Myocyte (in vitro differentiated cells): ENCODE measurements at regions not wholly inside any gene's neighbourhood (a gene's known extent, or its start where the extent isn't known, plus 50 kb on each side); places are given as distances from the start of the nearest gene placed in this dataset.
"Not testable (repeated sequence)": the region's sequence is repeated elsewhere in the genome, so short reads cannot be mapped to it uniquely, and the experiment has no call there.

Experiments
- DNase-seq: peaks from one replicate; pipeline ENCODE4 v3.0.0-alpha.2; 2012; ENCODE audit warnings: low read depth

DNA sequence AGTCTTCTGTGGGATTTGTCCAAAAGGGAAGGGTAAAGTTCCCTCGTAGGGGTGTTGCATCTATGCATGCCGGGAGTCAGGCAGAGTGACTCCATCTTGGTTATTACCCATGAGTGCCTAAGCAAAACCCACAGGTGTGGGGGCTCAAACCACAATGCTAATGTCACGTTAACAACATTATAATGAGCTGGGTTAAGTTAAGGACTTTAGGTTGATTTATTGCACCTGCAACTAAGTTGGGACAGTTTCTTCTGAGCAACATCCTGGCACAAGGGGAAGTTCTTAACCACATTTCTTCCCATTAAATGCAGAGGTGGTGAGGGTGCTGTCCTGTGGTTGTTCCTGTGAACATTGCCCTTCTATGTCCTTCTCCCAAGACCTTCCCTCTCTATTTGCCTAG lies 1596.8 kb upstream of the SLC39A10 start:
- DNase-seq, result no peak

DNA sequence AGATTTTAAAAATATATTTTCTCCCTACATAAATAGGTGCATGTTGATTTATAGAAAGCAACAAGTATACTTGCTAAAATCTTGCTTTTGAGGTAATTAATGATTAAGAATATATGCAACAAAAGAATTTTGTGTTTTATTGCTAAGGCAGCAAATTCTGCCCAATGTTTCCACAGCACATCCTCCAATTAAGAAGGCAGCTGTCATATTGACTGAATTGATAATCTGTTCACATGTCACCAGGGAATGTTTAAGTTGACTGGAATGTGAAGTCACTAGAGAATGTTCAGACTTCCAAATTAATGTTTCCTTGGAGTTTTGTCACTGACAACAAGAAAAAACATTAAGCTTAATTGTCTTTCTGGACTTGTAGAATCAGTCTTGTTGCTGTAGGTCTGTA lies 1602.7 kb upstream of the SLC39A10 start:
- no peak for DNase-seq

GRCh38 chr2:194044321-194044720 lies 1612.7 kb upstream of the SLC39A10 start:
- no peak for DNase-seq

DNA sequence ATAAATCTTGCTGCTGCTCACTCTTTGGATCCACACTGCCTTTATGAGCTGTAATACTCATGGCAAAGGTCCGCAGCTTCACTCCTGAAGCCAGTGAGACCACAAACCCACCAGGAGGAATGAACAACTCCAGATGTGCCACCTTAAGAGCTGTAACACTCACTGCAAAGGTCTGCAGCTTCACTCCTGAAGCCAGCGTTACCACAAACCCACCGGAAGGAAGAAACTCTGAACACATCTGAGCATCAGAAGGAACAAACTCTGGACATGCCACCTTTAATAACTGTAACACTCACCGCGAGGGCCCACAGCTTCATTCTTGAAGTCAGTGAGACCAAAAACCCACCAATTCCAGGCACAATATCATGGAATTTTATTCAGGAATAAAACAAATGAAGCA lies 1635.9 kb upstream of the SLC39A10 start:
- DNase-seq, result not testable (repeated sequence)

DNA sequence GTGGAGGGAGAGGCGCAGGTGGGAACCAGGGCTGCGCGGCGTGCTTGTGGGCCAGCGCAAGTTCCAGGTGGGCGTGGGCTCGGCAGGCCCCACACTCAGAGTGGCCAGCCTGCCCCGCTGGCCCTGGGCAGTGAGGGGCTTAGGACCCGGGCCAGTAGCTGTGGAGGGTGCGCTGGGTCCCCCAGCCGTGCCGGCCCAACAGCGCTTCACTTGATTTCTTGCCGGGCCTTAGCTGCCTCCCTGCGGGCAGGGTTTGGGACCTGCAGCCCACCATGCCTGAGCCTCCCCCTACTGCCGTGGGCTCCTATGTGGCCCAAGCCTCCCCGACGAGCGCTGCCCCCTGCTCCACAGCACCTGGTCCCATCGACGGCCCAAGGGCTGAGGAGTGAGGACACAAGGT lies 1636.9 kb upstream of the SLC39A10 start:
- DNase-seq, result no peak

GRCh38 chr2:194015751-194016150 lies 1641.3 kb upstream of the SLC39A10 start:
- no peak for DNase-seq

GRCh38 chr2:194014639-194015038 lies 1642.4 kb upstream of the SLC39A10 start:
- DNase-seq, result no peak

GRCh38 chr2:194004590-194005206 lies 1652.3 kb upstream of the SLC39A10 start:
- DNase-seq, result no peak

- DNase-seq, result no peak
These were observed 1653.1 kb upstream of the SLC39A10 start for GRCh38 chr2:194003911-194004310.

DNA sequence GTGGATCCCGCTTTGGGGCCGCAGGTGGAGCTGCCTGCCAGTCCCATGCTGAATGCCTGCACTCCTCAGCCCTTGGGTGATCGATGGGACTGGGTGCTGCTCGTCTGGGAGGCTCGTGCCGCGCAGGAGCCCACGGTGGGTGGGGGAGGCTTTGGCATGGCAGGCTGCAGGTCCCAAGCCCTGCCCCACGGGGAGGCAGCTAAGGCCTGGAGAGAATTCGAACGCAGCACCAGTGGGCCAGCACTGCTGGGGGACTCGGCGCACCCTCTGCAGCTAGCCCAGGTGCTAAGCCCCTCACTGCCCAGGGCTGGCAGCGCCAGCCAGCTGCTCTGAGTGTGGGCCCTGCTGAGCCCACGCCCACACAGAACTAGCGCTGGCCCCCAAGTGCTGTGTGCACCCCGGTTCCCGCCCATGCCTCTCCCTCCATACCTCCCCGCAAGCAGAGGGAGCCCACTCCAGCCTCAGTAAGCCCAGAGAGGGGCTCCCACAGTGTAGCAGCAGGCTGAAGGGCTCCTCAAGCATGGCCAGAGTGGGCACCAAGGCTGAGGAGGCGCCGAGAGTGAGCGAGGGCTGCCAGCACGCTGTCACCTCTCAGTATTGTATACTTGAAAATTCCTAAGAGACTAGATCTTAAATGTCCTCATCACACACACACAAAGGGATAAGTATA lies 1654.2 kb upstream of the SLC39A10 start:
- DNase-seq, result no peak

- DNase-seq, result no peak
These were observed 1666.2 kb upstream of the SLC39A10 start for GRCh38 chr2:193990868-193991267.

DNA sequence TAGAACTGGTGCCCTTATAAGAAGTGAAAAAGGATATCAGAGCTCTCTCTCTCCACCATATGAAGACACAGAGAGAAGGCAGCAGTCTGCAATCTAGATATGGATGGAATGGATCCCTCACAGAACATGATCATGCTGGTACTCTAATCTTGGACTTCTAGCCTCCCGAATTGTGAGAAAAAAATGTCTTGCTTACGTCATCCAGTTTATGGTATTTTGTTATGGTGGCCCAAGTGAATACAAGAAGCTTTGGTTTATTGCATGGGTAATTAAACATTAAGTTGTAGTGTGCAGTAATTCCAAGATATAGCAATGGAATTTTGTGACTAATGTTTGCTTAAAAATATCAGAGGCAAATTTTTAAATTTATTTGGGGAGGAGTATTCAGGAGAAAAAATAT lies 1667.4 kb upstream of the SLC39A10 start:
- DNase-seq, result no peak

GRCh38 chr2:193988784-193989183 lies 1668.2 kb upstream of the SLC39A10 start:
- no peak for DNase-seq

- DNase-seq, result no peak
These were observed 1671.8 kb upstream of the SLC39A10 start for GRCh38 chr2:193985272-193985671.

- no peak for DNase-seq
These were observed 1676.4 kb upstream of the SLC39A10 start for GRCh38 chr2:193980599-193980998.

- DNase-seq, result no peak
These were observed 1683.2 kb upstream of the SLC39A10 start for GRCh38 chr2:193973781-193974180.

DNA sequence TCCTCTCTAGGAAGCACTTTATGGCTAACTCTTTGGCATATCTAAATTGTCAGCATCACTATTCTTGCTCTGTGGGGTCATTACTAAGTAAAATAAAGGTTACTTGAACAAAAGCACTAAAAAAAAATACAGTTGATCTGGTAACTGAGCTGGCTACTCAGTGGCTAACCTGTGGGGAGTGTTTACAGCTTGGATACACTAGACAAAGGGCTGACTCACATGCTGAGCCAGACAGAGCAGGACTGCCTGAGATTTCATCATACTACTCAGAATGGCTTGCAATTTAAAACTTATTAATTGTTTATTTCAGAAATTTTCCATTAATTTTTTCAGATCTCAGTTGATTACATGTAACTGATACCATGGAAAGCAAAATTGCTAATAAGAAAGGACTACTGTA lies 1690.4 kb upstream of the SLC39A10 start:
- DNase-seq, result peak; percentile 70

DNA sequence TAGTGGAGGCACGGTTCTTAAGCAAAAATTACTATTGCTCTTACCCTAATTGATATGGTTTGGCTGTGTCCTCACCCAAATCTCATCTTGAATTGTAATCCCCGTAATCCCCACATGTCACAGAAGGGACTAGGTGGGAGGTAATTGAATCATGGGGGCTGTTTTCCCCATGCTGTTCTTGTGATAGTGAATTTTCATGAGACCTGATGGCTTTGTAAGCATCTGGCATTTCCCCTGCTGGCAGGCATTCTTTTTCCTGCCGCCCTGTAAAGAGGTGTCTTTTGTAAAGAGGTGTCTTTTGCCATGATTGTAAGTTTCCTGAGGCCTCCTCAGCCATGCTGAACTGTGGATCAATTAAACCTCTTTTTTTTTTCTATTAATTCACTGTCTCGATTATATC lies 1691.8 kb upstream of the SLC39A10 start:
- DNase-seq, result no peak

GRCh38 chr2:193963472-193964119 lies 1693.4 kb upstream of the SLC39A10 start:
- peak; percentile 62 for DNase-seq

- no peak for DNase-seq
These were observed 1710.2 kb upstream of the SLC39A10 start for GRCh38 chr2:193946806-193947205.

DNA sequence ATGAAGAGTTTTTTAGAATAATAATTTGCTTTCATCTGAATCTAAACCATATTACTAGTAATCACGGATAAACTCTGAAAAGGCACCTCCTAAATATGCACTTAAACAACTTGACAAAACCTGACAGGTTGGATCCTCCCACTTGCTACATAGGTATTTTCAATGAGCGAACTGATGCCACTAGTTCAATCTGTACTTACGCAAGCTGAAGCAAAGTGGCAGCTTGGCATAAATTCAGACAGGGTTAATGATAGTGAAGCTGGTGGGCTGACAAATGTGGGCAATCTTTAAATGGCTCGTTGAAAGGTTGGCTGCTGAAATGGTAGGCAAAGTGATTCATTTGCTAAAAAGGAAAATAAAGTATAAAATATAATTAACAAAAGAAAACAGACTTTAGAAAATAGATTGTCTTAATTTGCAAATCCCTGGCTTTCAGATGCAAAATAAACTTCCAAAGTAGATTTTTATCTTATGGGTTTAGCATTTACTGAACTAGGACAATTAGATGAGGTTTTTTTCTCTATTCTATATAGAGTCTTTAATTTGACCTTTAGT lies 1713.5 kb upstream of the SLC39A10 start:
- DNase-seq, result no peak

DNA sequence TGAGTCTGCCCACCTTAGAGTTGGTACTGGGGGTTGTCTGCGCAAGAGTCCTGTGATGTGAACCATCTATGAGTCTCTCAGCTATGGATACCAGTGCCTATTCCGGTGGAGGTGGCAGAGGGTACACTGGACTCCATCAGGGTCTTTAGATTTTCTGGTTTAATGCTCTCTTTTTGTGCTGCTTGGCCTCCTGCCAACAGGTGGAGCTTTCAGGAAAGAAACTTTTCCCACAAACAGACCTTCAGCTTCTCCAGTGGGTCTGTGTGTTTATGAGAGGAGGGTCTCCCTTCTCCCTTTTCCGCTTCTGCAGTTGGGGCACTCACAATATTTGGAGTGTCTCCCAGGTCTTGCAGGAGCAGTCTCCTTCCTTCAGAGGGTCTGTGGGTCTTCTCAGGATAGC lies 1721.9 kb upstream of the SLC39A10 start:
- no peak for DNase-seq

DNA sequence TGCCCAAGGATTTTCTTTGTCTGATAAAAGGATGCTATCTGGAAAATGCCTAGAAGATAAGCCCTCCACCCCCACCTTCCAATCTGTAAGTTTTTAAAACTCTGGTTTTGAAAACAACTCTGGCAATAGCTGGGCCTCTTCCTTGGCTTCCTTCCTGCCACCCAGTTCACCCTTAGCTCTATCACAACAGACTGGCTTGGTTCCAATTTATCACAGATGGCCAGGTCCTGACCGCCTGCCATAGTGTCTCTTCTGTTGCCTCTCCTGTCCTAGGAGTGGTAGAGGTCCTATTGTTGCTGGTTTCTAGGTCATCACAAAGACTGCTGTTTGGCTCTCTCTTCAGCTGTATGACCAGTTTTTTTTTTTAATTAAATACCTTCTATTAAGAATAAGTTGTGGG lies 1727.9 kb upstream of the SLC39A10 start:
- DNase-seq, result no peak
